OCI-LY7 (cell line): ENCODE measurements at regions not wholly inside any gene's neighbourhood (a gene's known extent, or its start where the extent isn't known, plus 50 kb on each side); places are given as distances from the start of the nearest gene placed in this dataset.

Source experiments
- EZH2phosphoT487 ChIP-seq: fragments of 200-600 bp; sonication (generic); IDR thresholded peaks from 2 replicates; pipeline ENCODE4 v1.6.1; 2018; ENCODE audit warnings: low read depth, borderline replicate concordance, mild to moderate bottlenecking, mixed run types, antibody characterized with exemption, low read length, moderate library complexity, mixed read lengths
- TF ChIP-seq, protein P1 (sequence below): fragments of 200-600 bp; sonication (generic); conservative IDR thresholded peaks from 2 replicates; pipeline ENCODE4 v1.5.1; 2014; ENCODE audit warnings: mild to moderate bottlenecking, antibody characterized with exemption, low read length, moderate library complexity, mixed read lengths

DNA sequence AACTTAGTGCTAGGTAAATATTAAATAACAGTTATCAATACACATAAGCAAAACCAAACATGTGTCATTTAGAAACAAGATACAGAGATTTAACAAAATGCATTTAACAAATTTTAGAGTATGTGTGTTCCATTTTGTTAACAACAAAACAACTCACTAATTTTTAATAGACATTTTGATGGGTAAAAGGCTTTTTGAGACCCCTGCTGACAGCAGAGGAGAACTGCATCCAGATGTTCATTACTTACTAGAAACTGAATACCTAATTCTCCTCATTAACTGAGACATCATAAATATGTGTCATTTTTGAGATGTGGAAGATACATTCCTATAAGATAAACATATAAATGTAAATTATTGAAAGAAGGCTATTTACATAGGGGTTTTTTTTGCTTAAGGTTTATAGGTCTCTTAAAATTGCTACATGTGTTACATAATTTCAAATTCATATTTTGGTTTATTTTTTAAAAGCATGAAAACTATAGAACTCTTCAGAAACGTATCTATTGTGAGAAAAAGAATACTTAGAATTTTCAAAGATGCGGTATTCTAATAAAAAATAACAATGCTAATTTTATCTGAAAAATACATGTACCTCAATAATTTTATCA lies 1009.8 kb downstream of the TUSC7 start:
- TF ChIP-seq, protein P1, sequence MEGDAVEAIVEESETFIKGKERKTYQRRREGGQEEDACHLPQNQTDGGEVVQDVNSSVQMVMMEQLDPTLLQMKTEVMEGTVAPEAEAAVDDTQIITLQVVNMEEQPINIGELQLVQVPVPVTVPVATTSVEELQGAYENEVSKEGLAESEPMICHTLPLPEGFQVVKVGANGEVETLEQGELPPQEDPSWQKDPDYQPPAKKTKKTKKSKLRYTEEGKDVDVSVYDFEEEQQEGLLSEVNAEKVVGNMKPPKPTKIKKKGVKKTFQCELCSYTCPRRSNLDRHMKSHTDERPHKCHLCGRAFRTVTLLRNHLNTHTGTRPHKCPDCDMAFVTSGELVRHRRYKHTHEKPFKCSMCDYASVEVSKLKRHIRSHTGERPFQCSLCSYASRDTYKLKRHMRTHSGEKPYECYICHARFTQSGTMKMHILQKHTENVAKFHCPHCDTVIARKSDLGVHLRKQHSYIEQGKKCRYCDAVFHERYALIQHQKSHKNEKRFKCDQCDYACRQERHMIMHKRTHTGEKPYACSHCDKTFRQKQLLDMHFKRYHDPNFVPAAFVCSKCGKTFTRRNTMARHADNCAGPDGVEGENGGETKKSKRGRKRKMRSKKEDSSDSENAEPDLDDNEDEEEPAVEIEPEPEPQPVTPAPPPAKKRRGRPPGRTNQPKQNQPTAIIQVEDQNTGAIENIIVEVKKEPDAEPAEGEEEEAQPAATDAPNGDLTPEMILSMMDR = peak; percentile 93
- TF ChIP-seq EZH2phosphoT487 = no peak
